Gastroesophageal sphincter (tissue), 4 donors: ENCODE measurements at regions not wholly inside any gene's neighbourhood (a gene's known extent, or its start where the extent isn't known, plus 50 kb on each side); places are given as distances from the start of the nearest gene placed in this dataset.

Source experiments
- ATAC-seq: fragments of 150-250 bp; one replicate; pipeline ENCODE4 v1.9.1; 2016; ENCODE audit warnings: mild to moderate bottlenecking, moderate library complexity
- H3K27ac ChIP-seq, 4 donors: fragments of 200-600 bp; sonication (generic) in 3 of 4; 1 replicate in 3 of 4; 2 replicates in 1 of 4; pipeline ENCODE4 v1.5.1; 2016 to 2019
- H3K27me3 ChIP-seq: fragments of 200-600 bp; sonication (generic); one replicate; pipeline ENCODE4 v1.5.1; 2019
- H3K36me3 ChIP-seq, 2 donors: fragments of 200-600 bp; sonication (generic); one replicate each; pipeline ENCODE4 v1.5.1; 2019; ENCODE audit warnings: control low read depth in 1 of 2
- H3K4me1 ChIP-seq, 3 donors: fragments of 200-600 bp; sonication (generic); 1 replicate in 2 of 3; 2 replicates in 1 of 3; pipeline ENCODE4 v1.5.1; 2016 to 2019; ENCODE audit warnings: control low read depth in 2 of 3
- H3K4me3 ChIP-seq, 2 donors: fragments of 200-600 bp; sonication (generic); one replicate each; pipeline ENCODE4 v1.5.1; 2019; ENCODE audit warnings: mild to moderate bottlenecking in 1 of 2, moderate library complexity in 1 of 2
- H3K9me3 ChIP-seq, 3 donors: fragments of 200-600 bp; sonication (generic); one replicate each; pipeline ENCODE4 v1.5.1; 2017 to 2019; ENCODE audit warnings: control low read depth in 2 of 3
- CTCF ChIP-seq, 4 experiments: fragments of 200-600 bp in 2 of 4; fragments of 450-650 bp in 2 of 4; sonication (generic) in 1 of 4; IDR thresholded peaks; one replicate each; pipeline ENCODE4 v1.5.1; 2017 to 2019; ENCODE audit warnings: antibody characterized with exemption in 4 of 4, mild to moderate bottlenecking in 2 of 4, moderate library complexity in 2 of 4
- EP300 ChIP-seq: sonication (generic); formaldehyde crosslinking; IDR thresholded peaks from one replicate; pipeline ENCODE4 v1.6.1; 2017; ENCODE audit warnings: antibody characterized with exemption, mild to moderate bottlenecking
- POLR2A ChIP-seq, 2 donors: fragments of 450-650 bp; IDR thresholded peaks; one replicate each; pipeline ENCODE4 v1.6.1; 2017; ENCODE audit warnings: antibody characterized with exemption in 2 of 2, mild to moderate bottlenecking in 2 of 2, moderate library complexity in 1 of 2
- POLR2AphosphoS5 ChIP-seq: sonication (generic); formaldehyde crosslinking; IDR thresholded peaks from one replicate; pipeline ENCODE4 v1.6.1; 2017; ENCODE audit warnings: antibody characterized with exemption
- WGBS, 2 donors: methylation state at CpG; one replicate each; pipeline ENCODE4 v1.1.5; 2018; ENCODE audit warnings: low coverage in 1 of 2; 5-methylcytosine and 5-hydroxymethylcytosine counted together

- H3K36me3 ChIP-seq: no peaks in the 10 kb centered on the region
- no peaks in the 10 kb centered on the region for H3K4me1 ChIP-seq
- H3K9me3 ChIP-seq: no peaks in the 10 kb centered on the region
- WGBS, 2 donors: no CpG with 5 or more reads among the region's 1 CpG
- no peak overlapping the region for H3K27ac ChIP-seq
- TF ChIP-seq POLR2A (IDR thresholded peaks at IDR 0.05): no peak
- no peak for TF ChIP-seq POLR2AphosphoS5
- TF ChIP-seq EP300: no peak
- TF ChIP-seq CTCF (IDR thresholded peaks at IDR 0.05): no peak
- no peak for ATAC-seq
- H3K27me3 ChIP-seq: no peaks in the 10 kb centered on the region
- H3K4me3 ChIP-seq: no peak overlapping the region
Measured at GRCh38 chr6:40901322-40902055, 137.5 kb downstream of the UNC5CL start.

DNA sequence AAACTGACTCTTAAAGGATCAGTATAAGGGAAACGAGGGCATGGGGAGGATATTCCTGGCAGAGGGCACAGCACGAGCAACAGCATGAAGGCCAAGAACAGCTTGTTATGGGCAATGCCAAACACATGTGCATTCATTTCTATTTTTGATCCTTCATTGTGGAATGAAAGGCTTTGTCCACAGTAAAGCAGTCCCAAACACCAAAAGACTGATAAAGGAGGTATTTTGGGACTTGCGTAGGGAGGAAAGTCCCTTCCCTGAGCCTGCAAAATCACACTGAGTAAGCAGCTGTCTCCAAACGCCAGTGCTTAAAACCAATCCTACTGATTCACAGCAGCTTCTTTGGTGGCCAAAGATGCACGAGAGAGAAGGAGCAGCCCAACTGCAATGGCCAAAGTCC, 138.2 kb downstream of the UNC5CL start:
- H3K9me3 ChIP-seq: no peaks in the 10 kb centered on the region
- H3K4me3 ChIP-seq: no peak overlapping the region
- H3K4me1 ChIP-seq: no peaks in the 10 kb centered on the region
- no peak overlapping the region for H3K27ac ChIP-seq
- ATAC-seq: no peak
- TF ChIP-seq POLR2A (IDR thresholded peaks at IDR 0.05) (no peak), CTCF (IDR thresholded peaks at IDR 0.05) (no peak), EP300 (no peak), POLR2AphosphoS5 (no peak)
- WGBS, 2 donors: 37% methylated on average over 5 of the region's 5 CpGs; no CpG with 5 or more reads in 1 of the 2 donors
- H3K36me3 ChIP-seq: no peaks in the 10 kb centered on the region
- H3K27me3 ChIP-seq: no peaks in the 10 kb centered on the region

GRCh38 chr6:40899684-40900155, 139.3 kb downstream of the UNC5CL start:
- no peaks in the 10 kb centered on the region for H3K36me3 ChIP-seq
- no peak overlapping the region for H3K27ac ChIP-seq
- ATAC-seq: no peak
- H3K27me3 ChIP-seq: no peaks in the 10 kb centered on the region
- 74 to 77% methylated on average over 3 to 5 of the region's 7 CpGs for WGBS, 2 donors
- H3K4me1 ChIP-seq: no peaks in the 10 kb centered on the region
- no peak overlapping the region for H3K4me3 ChIP-seq
- no peaks in the 10 kb centered on the region for H3K9me3 ChIP-seq
- TF ChIP-seq POLR2AphosphoS5: no peak
- no peak for TF ChIP-seq POLR2A (IDR thresholded peaks at IDR 0.05)
- no peak for TF ChIP-seq EP300
- TF ChIP-seq CTCF (IDR thresholded peaks at IDR 0.05): no peak

GRCh38 chr6:40898073-40898472, 140.9 kb downstream of the UNC5CL start:
- WGBS, 2 donors: 100% methylated on average over 1 of the region's 1 CpG
- Histone ChIP-seq H3K27ac (no peak overlapping the region), H3K9me3 (no peaks in the 10 kb centered on the region), H3K27me3 (no peaks in the 10 kb centered on the region), H3K4me1 (no peaks in the 10 kb centered on the region), H3K4me3 (no peak overlapping the region), H3K36me3 (no peaks in the 10 kb centered on the region)
- ATAC-seq: no peak
- TF ChIP-seq POLR2AphosphoS5: no peak
- TF ChIP-seq EP300: no peak
- TF ChIP-seq POLR2A (IDR thresholded peaks at IDR 0.05): no peak
- TF ChIP-seq CTCF (IDR thresholded peaks at IDR 0.05): no peak

DNA sequence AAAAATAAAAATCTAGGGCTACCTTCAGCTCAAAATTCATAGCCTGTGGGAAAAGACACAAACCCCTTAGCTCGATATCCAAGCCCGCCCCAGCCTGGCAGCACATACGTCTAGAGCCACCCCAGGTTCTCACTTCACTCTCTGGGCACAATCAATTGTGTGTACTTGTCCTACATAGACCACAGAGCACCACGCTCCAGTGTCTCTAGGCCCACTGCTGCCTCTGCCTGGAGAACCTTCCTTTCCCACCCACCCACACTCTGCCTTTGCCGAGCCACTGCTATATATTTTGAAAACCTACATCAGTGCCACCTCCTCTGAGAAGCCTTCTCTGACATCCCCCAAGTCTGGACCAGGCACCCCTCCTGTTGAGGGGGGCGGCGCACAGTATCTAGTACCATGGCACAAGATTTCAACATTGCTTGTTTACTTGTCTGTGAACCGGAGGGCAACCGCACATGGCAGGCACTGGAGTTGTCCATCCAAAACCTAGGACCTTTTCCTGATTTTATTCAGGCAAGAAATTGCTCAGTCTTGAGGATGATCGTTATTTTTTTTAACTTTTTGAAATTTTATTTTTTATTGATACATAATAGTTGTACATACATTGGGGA, 141.5 kb downstream of the UNC5CL start:
- Histone ChIP-seq H3K27me3 (no peaks in the 10 kb centered on the region), H3K4me3 (no peak overlapping the region), H3K27ac (no peak overlapping the region), H3K36me3 (no peaks in the 10 kb centered on the region), H3K9me3 (no peaks in the 10 kb centered on the region), H3K4me1 (no peaks in the 10 kb centered on the region)
- no peak for ATAC-seq
- 95 to 100% methylated on average over 7 to 8 of the region's 10 CpGs for WGBS, 2 donors
- TF ChIP-seq CTCF (IDR thresholded peaks at IDR 0.05) (no peak), EP300 (no peak), POLR2AphosphoS5 (no peak), POLR2A (IDR thresholded peaks at IDR 0.05) (no peak)
